HAP-1 (cell line): ENCODE measurements at regions not wholly inside any gene's neighbourhood (a gene's known extent, or its start where the extent isn't known, plus 50 kb on each side); places are given as distances from the start of the nearest gene placed in this dataset.
"Not testable (repeated sequence)": the region's sequence is repeated elsewhere in the genome, so short reads cannot be mapped to it uniquely, and the experiment has no call there.

Experiments used
- DNase-seq, 2 experiments: peaks; one replicate each; pipeline ENCODE4 v3.0.0-alpha.2; 2016 to 2020; ENCODE audit warnings: low spot score in 2 of 2
- H3K27me3 ChIP-seq: fragments of 250-450 bp; sonication (Bioruptor Pico); 2 replicates; pipeline ENCODE4 v1.5.1; 2020; ENCODE audit warnings: low read depth, mild to moderate bottlenecking, moderate library complexity
- H3K36me3 ChIP-seq: fragments of 250-450 bp; sonication (Bioruptor Pico); replicated peaks from 2 replicates; pipeline ENCODE4 v1.5.1; 2020; ENCODE audit warnings: mild to moderate bottlenecking
- H3K4me1 ChIP-seq: fragments of 250-450 bp; sonication (Bioruptor Pico); 2 replicates; pipeline ENCODE4 v1.5.1; 2020; ENCODE audit warnings: mild to moderate bottlenecking
- H3K4me3 ChIP-seq: fragments of 250-450 bp; sonication (Bioruptor Pico); 2 replicates; pipeline ENCODE4 v1.5.1; 2020; ENCODE audit warnings: mild to moderate bottlenecking, moderate library complexity
- H3K9me3 ChIP-seq: fragments of 250-450 bp; sonication (Bioruptor Pico); 2 replicates; pipeline ENCODE4 v1.5.1; 2020; ENCODE audit warnings: mild to moderate bottlenecking, moderate library complexity
- in situ Hi-C: fragments of 300-500 bp; cut with MboI; formaldehyde crosslinking; loops from 3 replicates; pipeline ENCODE4 v1.14.3; 2020; ENCODE audit warnings: low sequenced_read_pairs, inconsistent platforms, mixed read lengths

GRCh38 chr13:62205273-62205672 is 789.6 kb upstream of the PCDH20 start:
- no peak for DNase-seq
- Histone ChIP-seq H3K4me3 (no peak overlapping the region), H3K27me3 (no peaks in the 10 kb centered on the region), H3K9me3 (no peaks in the 10 kb centered on the region), H3K4me1 (no peaks in the 10 kb centered on the region), H3K36me3 (no peaks in the 10 kb centered on the region)
- in situ Hi-C loops, result no loop called here

- H3K4me1 ChIP-seq, result peaks cover 10% of the 10 kb centered on the region
- H3K36me3 ChIP-seq, result no peaks in the 10 kb centered on the region
- DNase-seq, result no peak
- H3K9me3 ChIP-seq, result no peaks in the 10 kb centered on the region
- H3K4me3 ChIP-seq, result no peak overlapping the region
- H3K27me3 ChIP-seq, result no peaks in the 10 kb centered on the region
- in situ Hi-C loops, result no loop called here
Measured at GRCh38 chr13:62194371-62194770, 778.7 kb upstream of the PCDH20 start.

- Histone ChIP-seq H3K36me3 (no peaks in the 10 kb centered on the region), H3K27me3 (no peaks in the 10 kb centered on the region), H3K9me3 (no peaks in the 10 kb centered on the region), H3K4me1 (peaks cover 10% of the 10 kb centered on the region), H3K4me3 (no peak overlapping the region)
- in situ Hi-C loops, result no loop called here
- no peak for DNase-seq
Measured at GRCh38 chr13:62193919-62194318, 778.3 kb upstream of the PCDH20 start.

GRCh38 chr13:62185631-62186255 is 770.1 kb upstream of the PCDH20 start:
- peak; percentile 70 to 94 for DNase-seq
- H3K4me1 ChIP-seq, result peaks cover 16% of the 10 kb centered on the region
- H3K27me3 ChIP-seq, result no peaks in the 10 kb centered on the region
- no peaks in the 10 kb centered on the region for H3K9me3 ChIP-seq
- no peaks in the 10 kb centered on the region for H3K36me3 ChIP-seq
- no peak overlapping the region for H3K4me3 ChIP-seq
- in situ Hi-C loops, result no loop called here

GRCh38 chr13:62176051-62176450 is 760.4 kb upstream of the PCDH20 start:
- H3K4me1 ChIP-seq, result peaks cover 14% of the 10 kb centered on the region; the same call in 1 of the 2 replicates
- H3K36me3 ChIP-seq, result no peaks in the 10 kb centered on the region
- H3K4me3 ChIP-seq, result no peak overlapping the region
- H3K27me3 ChIP-seq, result no peaks in the 10 kb centered on the region
- no peaks in the 10 kb centered on the region for H3K9me3 ChIP-seq
- in situ Hi-C loops, result no loop called here
- no peak for DNase-seq

- no peaks in the 10 kb centered on the region for H3K27me3 ChIP-seq
- no peak for DNase-seq
- no peak overlapping the region for H3K4me3 ChIP-seq
- H3K36me3 ChIP-seq, result no peaks in the 10 kb centered on the region
- no peaks in the 10 kb centered on the region for H3K9me3 ChIP-seq
- in situ Hi-C loops, result no loop called here
- peaks cover 14% of the 10 kb centered on the region; the same call in 1 of the 2 replicates for H3K4me1 ChIP-seq
Measured at GRCh38 chr13:62173958-62174357, 758.3 kb upstream of the PCDH20 start.

GRCh38 chr13:62171697-62172096 is 756.0 kb upstream of the PCDH20 start:
- H3K4me1 ChIP-seq, result peaks cover 14% of the 10 kb centered on the region; the same call in 1 of the 2 replicates
- H3K4me3 ChIP-seq, result no peak overlapping the region
- H3K27me3 ChIP-seq, result no peaks in the 10 kb centered on the region
- no peak for DNase-seq
- in situ Hi-C loops, result no loop called here
- H3K36me3 ChIP-seq, result no peaks in the 10 kb centered on the region
- H3K9me3 ChIP-seq, result no peaks in the 10 kb centered on the region

- H3K4me3 ChIP-seq, result no peak overlapping the region
- no peaks in the 10 kb centered on the region for H3K27me3 ChIP-seq
- H3K4me1 ChIP-seq, result peaks cover 6% of the 10 kb centered on the region; the same call in 1 of the 2 replicates
- no peaks in the 10 kb centered on the region for H3K9me3 ChIP-seq
- in situ Hi-C loops, result no loop called here
- no peak for DNase-seq
- H3K36me3 ChIP-seq, result no peaks in the 10 kb centered on the region
Measured at GRCh38 chr13:62168891-62169290, 753.2 kb upstream of the PCDH20 start.

GRCh38 chr13:62167650-62168172 is 752.1 kb upstream of the PCDH20 start:
- H3K27me3 ChIP-seq, result no peaks in the 10 kb centered on the region
- H3K4me1 ChIP-seq, result no peaks in the 10 kb centered on the region
- in situ Hi-C loops, result no loop called here
- H3K9me3 ChIP-seq, result no peaks in the 10 kb centered on the region
- H3K36me3 ChIP-seq, result no peaks in the 10 kb centered on the region
- no peak for DNase-seq
- H3K4me3 ChIP-seq, result no peak overlapping the region

GRCh38 chr13:62162860-62163259 is 747.2 kb upstream of the PCDH20 start:
- DNase-seq, result no peak
- no peaks in the 10 kb centered on the region for H3K4me1 ChIP-seq
- H3K9me3 ChIP-seq, result no peaks in the 10 kb centered on the region
- in situ Hi-C loops, result no loop called here
- no peaks in the 10 kb centered on the region for H3K27me3 ChIP-seq
- H3K4me3 ChIP-seq, result no peak overlapping the region
- no peaks in the 10 kb centered on the region for H3K36me3 ChIP-seq

GRCh38 chr13:62158520-62158919 is 742.9 kb upstream of the PCDH20 start:
- Histone ChIP-seq H3K27me3 (no peaks in the 10 kb centered on the region), H3K4me1 (no peaks in the 10 kb centered on the region), H3K36me3 (no peaks in the 10 kb centered on the region), H3K4me3 (no peak overlapping the region), H3K9me3 (no peaks in the 10 kb centered on the region)
- no peak for DNase-seq
- in situ Hi-C loops, result no loop called here

- in situ Hi-C loops, H3K9me3 ChIP-seq, H3K4me1 ChIP-seq, DNase-seq, H3K4me3 ChIP-seq, H3K27me3 ChIP-seq, H3K36me3 ChIP-seq: not testable (repeated sequence)
Measured at GRCh38 chr13:62151724-62152123, 736.1 kb upstream of the PCDH20 start.

GRCh38 chr13:62142048-62142447 is 726.4 kb upstream of the PCDH20 start:
- no peak for DNase-seq
- Histone ChIP-seq H3K9me3 (peaks cover 6% of the 10 kb centered on the region), H3K27me3 (no peaks in the 10 kb centered on the region), H3K4me3 (no peak overlapping the region), H3K4me1 (peaks cover 6% of the 10 kb centered on the region), H3K36me3 (no peaks in the 10 kb centered on the region)
- in situ Hi-C loops, result loop anchor here (25.0 kb wide), 1 partner anchor 195 kb away; no protein-coding TSS in a partner anchor

- in situ Hi-C loops, result loop anchor here (25.0 kb wide), 1 partner anchor 198 kb away; no protein-coding TSS in a partner anchor
- no peaks in the 10 kb centered on the region for H3K36me3 ChIP-seq
- H3K9me3 ChIP-seq, result peaks cover 6% of the 10 kb centered on the region
- H3K4me3 ChIP-seq, result no peak overlapping the region
- peaks cover 8% of the 10 kb centered on the region for H3K4me1 ChIP-seq
- H3K27me3 ChIP-seq, result no peaks in the 10 kb centered on the region
- no peak for DNase-seq
Measured at GRCh38 chr13:62139597-62139996, 723.9 kb upstream of the PCDH20 start.
